AG09319 (cell line): ENCODE measurements at regions not wholly inside any gene's neighbourhood (a gene's known extent, or its start where the extent isn't known, plus 50 kb on each side); places are given as distances from the start of the nearest gene placed in this dataset.

Experiments used
- DNase-seq: peaks from one replicate; pipeline ENCODE4 v3.0.0-alpha.2; 2010; ENCODE audit warnings: low read depth; ENCODE audit errors: extremely low read depth
- TF ChIP-seq, protein P1 (sequence below): IDR thresholded peaks from 2 replicates; pipeline ENCODE4 v1.5.1; 2011; ENCODE audit warnings: low read depth, mild to moderate bottlenecking, inconsistent platforms, low read length, moderate library complexity

GRCh38 chr2:118657466-118657865 is 190.0 kb downstream of the EN1 start:
- no peak for DNase-seq

GRCh38 chr2:118654945-118655344 is 192.5 kb downstream of the EN1 start:
- DNase-seq, result no peak

More at GRCh38 chr2:118657466-118657865, 190.0 kb downstream of the EN1 start:
- TF ChIP-seq, protein P1, sequence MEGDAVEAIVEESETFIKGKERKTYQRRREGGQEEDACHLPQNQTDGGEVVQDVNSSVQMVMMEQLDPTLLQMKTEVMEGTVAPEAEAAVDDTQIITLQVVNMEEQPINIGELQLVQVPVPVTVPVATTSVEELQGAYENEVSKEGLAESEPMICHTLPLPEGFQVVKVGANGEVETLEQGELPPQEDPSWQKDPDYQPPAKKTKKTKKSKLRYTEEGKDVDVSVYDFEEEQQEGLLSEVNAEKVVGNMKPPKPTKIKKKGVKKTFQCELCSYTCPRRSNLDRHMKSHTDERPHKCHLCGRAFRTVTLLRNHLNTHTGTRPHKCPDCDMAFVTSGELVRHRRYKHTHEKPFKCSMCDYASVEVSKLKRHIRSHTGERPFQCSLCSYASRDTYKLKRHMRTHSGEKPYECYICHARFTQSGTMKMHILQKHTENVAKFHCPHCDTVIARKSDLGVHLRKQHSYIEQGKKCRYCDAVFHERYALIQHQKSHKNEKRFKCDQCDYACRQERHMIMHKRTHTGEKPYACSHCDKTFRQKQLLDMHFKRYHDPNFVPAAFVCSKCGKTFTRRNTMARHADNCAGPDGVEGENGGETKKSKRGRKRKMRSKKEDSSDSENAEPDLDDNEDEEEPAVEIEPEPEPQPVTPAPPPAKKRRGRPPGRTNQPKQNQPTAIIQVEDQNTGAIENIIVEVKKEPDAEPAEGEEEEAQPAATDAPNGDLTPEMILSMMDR, result no peak

DNA sequence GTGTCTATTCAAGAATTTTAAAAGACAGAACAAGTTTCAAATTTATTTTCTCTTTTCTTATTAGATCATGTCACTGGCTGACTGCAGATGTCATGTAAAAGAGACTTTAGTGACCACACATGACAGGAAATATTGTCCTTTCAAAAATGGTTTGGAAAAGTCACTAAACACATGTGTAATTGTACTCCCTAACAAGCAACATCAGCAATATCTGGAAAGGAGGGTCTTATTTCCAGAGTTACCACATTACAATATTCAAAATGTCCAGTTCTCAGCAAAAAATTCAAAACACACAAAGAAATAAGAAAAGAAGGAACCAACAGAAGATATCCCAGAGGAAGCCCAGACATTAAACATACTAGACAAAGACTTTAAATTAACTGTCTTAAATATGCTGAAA is 197.1 kb downstream of the EN1 start:
- TF ChIP-seq, protein P1, result no peak
- no peak for DNase-seq

More at GRCh38 chr2:118654945-118655344, 192.5 kb downstream of the EN1 start:
- TF ChIP-seq, protein P1, result no peak

- TF ChIP-seq, protein P1, result no peak
- DNase-seq, result no peak
Measured at GRCh38 chr2:118645876-118646275, 201.6 kb downstream of the EN1 start.

DNA sequence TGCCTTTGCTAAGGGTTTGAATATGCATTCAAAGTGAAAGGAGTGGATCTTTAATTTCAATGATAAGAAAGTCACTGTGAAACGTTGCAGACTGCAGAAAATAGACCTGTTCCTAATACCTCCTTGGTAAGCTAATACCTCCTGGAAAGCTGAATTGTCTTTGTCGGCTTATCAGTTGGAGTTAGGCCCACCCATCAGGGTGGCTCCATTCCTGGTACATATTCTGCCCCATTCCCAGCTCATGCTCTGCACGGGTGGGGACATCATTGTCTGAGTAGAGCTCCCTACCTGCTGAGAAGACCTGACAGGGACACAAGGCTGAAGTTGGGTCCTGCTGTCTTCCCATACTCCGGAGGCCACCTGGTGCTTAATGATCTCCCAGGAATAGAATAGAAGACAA is 203.3 kb downstream of the EN1 start:
- TF ChIP-seq, protein P1, result no peak
- DNase-seq, result no peak

GRCh38 chr2:118643294-118643693 is 204.2 kb downstream of the EN1 start:
- DNase-seq, result no peak
- TF ChIP-seq, protein P1, result no peak

- TF ChIP-seq, protein P1, result no peak
- no peak for DNase-seq
Measured at GRCh38 chr2:118642501-118642900, 204.9 kb downstream of the EN1 start.
